HCT116 (cell line): ENCODE measurements at regions not wholly inside any gene's neighbourhood (a gene's known extent, or its start where the extent isn't known, plus 50 kb on each side); places are given as distances from the start of the nearest gene placed in this dataset.
"Not testable (repeated sequence)": the region's sequence is repeated elsewhere in the genome, so short reads cannot be mapped to it uniquely, and the experiment has no call there.

ENCODE experiments used
- ATAC-seq: fragments of 200-7000 bp; cut with Tn5 transposase; 2 replicates; pipeline ENCODE4 v1.9.1; 2020; ENCODE audit warnings: mild to moderate bottlenecking, moderate library complexity
- BruUV-seq: library from RNA; stranded (reverse); fragments of 400-500 nt; replicated peaks from 2 replicates; lab custom pipeline; 2021; lab: Mats Ljungman, UMichigan
- CTCF ChIA-PET: fragments of 300-600 bp; sonication (Branson Sonifier 250); formaldehyde crosslinking; loops from one replicate; lab custom pipeline; 2021; ENCODE audit warnings: antibody characterized with exemption; lab: Charles Lee
- POLR2A ChIA-PET: fragments of 300-600, 350-600 bp; sonication (Branson Sonifier 250); formaldehyde crosslinking; loops from one replicate; lab custom pipeline; 2021; ENCODE audit warnings: antibody characterized with exemption; lab: Charles Lee
- RAD21 ChIA-PET, 2 experiments: fragments of 300-600 bp; sonication (Branson Sonifier 250); formaldehyde crosslinking; loops; one replicate each; lab custom pipeline; 2023; ENCODE audit warnings: low total read pairs in 2 of 2; ENCODE audit not compliant: uncharacterized antibody in 2 of 2, unreplicated experiment in 2 of 2, low non-redundant PET in 1 of 2; lab: Charles Lee
- DNase-seq: peaks from one replicate; pipeline ENCODE4 v3.0.0-alpha.2; 2010; ENCODE audit warnings: low read depth, low spot score
- H2AFZ ChIP-seq: fragments of 200-600 bp; shearing (Covaris generic), sonication (generic); 2 replicates; pipeline ENCODE4 v1.6.1; 2017; ENCODE audit warnings: low read depth, mixed run types, mixed read lengths, antibody characterized with exemption, low read length; ENCODE audit not compliant: poor library complexity, severe bottlenecking
- H3K27ac ChIP-seq: 2 replicates; pipeline ENCODE4 v1.5.1; 2012; ENCODE audit warnings: low read depth, low read length
- H3K27me3 ChIP-seq: fragments of 200-600 bp; sonication (generic); 2 replicates; pipeline ENCODE4 v1.6.1; 2016; ENCODE audit warnings: mixed run types, low read length, mixed read lengths; ENCODE audit not compliant: insufficient read depth
- H3K36me3 ChIP-seq, 2 experiments: fragments of 200-500 bp in 1 of 2; fragments of 200-600 bp in 1 of 2; sonication (Bioruptor generic) in 1 of 2; sonication (generic) in 1 of 2; 2 replicates each; pipeline versions ENCODE4 v1.5.1 to v1.6.1; 2014 to 2016; ENCODE audit warnings: low read length in 2 of 2, inconsistent platforms in 1 of 2, mixed read lengths in 1 of 2, mixed run types in 1 of 2; ENCODE audit not compliant: insufficient read depth in 2 of 2, control insufficient read depth in 1 of 2
- H3K4me1 ChIP-seq, 2 experiments: fragments of 200-600 bp in 1 of 2; sonication (generic) in 1 of 2; 2 replicates each; pipeline versions ENCODE4 v1.5.1 to v1.6.1; 2012 to 2017; ENCODE audit warnings: low read length in 2 of 2, inconsistent platforms in 1 of 2, mild to moderate bottlenecking in 1 of 2, mixed read lengths in 1 of 2, mixed run types in 1 of 2, moderate library complexity in 1 of 2; ENCODE audit not compliant: insufficient read depth in 2 of 2, control insufficient read depth in 1 of 2
- H3K4me2 ChIP-seq: fragments of 200-600 bp; sonication (generic); 2 replicates; pipeline ENCODE4 v1.6.1; 2017; ENCODE audit warnings: mixed run types, low read length, mixed read lengths
- H3K4me3 ChIP-seq, 2 experiments: fragments of 200-600 bp in 1 of 2; sonication (generic) in 1 of 2; replicated peaks in 1 of 2; 2 replicates each; pipeline ENCODE4 v1.5.1; 2011 to 2016; ENCODE audit warnings: low read length in 2 of 2, control low read depth in 1 of 2, low read depth in 1 of 2, mild to moderate bottlenecking in 1 of 2, mixed read lengths in 1 of 2, mixed run types in 1 of 2
- H3K79me2 ChIP-seq: fragments of 200-600 bp; sonication (generic); 2 replicates; pipeline ENCODE4 v1.6.1; 2017; ENCODE audit warnings: mild to moderate bottlenecking, mixed run types, low read length, moderate library complexity, mixed read lengths; ENCODE audit not compliant: insufficient read depth
- H3K9ac ChIP-seq: fragments of 200-600 bp; sonication (generic); 2 replicates; pipeline ENCODE4 v1.6.1; 2016; ENCODE audit warnings: low read length, mixed read lengths
- H3K9me2 ChIP-seq: fragments of 200-600 bp; sonication (generic), shearing (Covaris generic); 2 replicates; pipeline ENCODE4 v1.6.1; 2017; ENCODE audit warnings: mixed run types, mild to moderate bottlenecking, moderate library complexity; ENCODE audit not compliant: insufficient read depth
- H3K9me3 ChIP-seq, 2 experiments: fragments of 200-500 bp in 1 of 2; fragments of 200-600 bp in 1 of 2; sonication (Bioruptor generic) in 1 of 2; sonication (generic) in 1 of 2; 2 replicates each; pipeline ENCODE4 v1.6.1; 2014 to 2017; ENCODE audit warnings: low read length in 2 of 2, mixed read lengths in 2 of 2, inconsistent platforms in 1 of 2, low read depth in 1 of 2, mild to moderate bottlenecking in 1 of 2, mixed run types in 1 of 2, moderate library complexity in 1 of 2; ENCODE audit not compliant: control insufficient read depth in 1 of 2, insufficient read depth in 1 of 2
- H4K20me1 ChIP-seq: fragments of 200-600 bp; sonication (generic), shearing (Covaris generic); 2 replicates; pipeline ENCODE4 v1.6.1; 2017; ENCODE audit warnings: mixed run types, mild to moderate bottlenecking, moderate library complexity; ENCODE audit not compliant: insufficient read depth
- intact Hi-C: fragments of 100-400 bp; cut with micrococcal nuclease; formaldehyde crosslinking; loops from 2 replicates; pipeline ENCODE4 v1.10.0; 2022

DNA sequence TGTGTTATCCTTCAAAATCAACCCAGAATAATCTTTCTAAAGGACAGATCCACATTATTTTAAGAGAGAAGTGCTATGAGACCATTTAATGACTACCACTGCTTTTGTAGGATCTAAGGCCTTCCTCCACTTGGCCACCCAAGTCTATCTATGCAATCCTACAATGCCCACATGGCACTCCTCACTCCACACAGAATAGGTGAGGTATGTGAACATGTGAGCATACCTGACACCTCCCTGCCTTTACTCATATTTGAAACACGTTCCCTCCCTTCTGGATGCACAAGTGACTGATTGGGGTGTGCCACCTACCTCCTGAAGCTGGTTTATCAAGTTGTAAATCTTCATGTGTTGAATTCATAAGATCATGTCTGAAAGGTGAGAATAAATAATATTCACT is 147.5 kb upstream of the KCTD7 start:
- H3K36me3 ChIP-seq, H3K79me2 ChIP-seq, intact Hi-C loops, H3K4me3 ChIP-seq, DNase-seq, H3K9me3 ChIP-seq, H3K9ac ChIP-seq, POLR2A ChIA-PET, H4K20me1 ChIP-seq, RAD21 ChIA-PET, H3K27ac ChIP-seq, CTCF ChIA-PET, H3K4me1 ChIP-seq, H3K9me2 ChIP-seq, H2AFZ ChIP-seq, H3K27me3 ChIP-seq, ATAC-seq, H3K4me2 ChIP-seq, BruUV-seq: not testable (repeated sequence)

DNA sequence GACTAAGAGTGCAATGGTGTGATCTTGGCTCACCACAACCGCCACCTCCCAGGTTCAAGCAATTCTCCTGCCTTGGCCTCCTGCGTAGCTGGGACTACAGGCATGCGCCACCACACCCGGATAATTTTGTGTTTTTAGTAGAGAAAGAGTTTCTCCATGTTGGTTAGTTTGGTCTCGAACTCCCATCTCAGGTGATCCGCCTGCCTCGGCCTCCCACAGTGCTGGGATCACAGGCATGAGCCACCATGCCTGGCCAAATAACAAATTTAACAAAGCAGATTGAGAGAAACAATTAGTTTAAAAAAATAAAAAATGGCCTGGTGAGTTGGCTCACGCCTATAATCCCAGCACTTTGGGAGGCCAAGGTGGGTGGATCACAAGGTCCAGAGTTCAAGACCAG is 139.6 kb upstream of the KCTD7 start:
- POLR2A ChIA-PET, BruUV-seq, H3K27ac ChIP-seq, H3K9ac ChIP-seq, H3K9me3 ChIP-seq, H3K79me2 ChIP-seq, ATAC-seq, intact Hi-C loops, H4K20me1 ChIP-seq, H3K4me2 ChIP-seq, H3K36me3 ChIP-seq, DNase-seq, H3K4me3 ChIP-seq, H3K4me1 ChIP-seq, RAD21 ChIA-PET, H3K9me2 ChIP-seq, H2AFZ ChIP-seq, H3K27me3 ChIP-seq, CTCF ChIA-PET: not testable (repeated sequence)

DNA sequence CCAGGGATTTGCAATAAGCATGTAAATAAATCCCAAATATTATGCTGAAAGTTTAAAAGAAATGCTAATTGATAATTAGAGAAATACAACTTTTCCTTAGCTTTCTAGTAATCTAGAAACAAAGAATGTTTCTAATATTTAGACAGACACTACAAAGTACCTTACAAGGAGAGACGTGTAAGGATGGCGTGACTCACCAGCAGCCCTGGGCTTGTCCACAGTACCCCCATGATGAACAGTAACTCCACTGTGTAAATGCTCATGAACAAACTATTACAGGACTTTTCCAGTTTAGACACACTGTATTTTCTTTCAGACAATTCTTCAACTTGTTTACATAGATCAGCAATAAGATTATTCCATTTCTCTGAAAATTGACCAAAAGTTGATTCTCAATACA is 138.9 kb upstream of the KCTD7 start:
- H4K20me1 ChIP-seq, H3K9me3 ChIP-seq, H3K9me2 ChIP-seq, H3K79me2 ChIP-seq, H3K36me3 ChIP-seq, H3K4me1 ChIP-seq, H3K4me3 ChIP-seq, H2AFZ ChIP-seq, POLR2A ChIA-PET, RAD21 ChIA-PET, DNase-seq, H3K9ac ChIP-seq, H3K27ac ChIP-seq, H3K27me3 ChIP-seq, ATAC-seq, BruUV-seq, H3K4me2 ChIP-seq, CTCF ChIA-PET: not testable (repeated sequence)
- intact Hi-C loops, result loop anchor here (10.0 kb wide), 1 partner anchor 345 kb away; no protein-coding TSS in a partner anchor

DNA sequence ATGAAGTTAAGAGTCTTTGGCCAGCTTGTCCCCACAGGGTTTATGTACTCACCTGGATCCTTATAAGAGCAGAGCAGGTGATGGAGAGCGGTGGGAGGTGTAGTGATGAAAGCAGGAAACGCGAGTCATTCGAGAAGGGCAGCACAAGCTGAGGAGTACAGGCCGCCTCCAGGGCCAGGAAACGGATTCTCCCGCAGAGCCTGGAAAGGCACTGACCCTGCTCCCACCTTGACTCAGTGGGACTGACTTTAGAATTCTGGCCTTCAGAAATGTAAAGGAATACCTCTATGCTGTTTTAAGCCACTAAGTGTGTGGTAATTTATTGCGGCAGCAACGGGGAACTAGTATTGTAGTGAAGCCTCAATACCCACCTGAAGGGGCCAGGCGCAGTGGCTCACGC is 137.7 kb upstream of the KCTD7 start:
- H3K36me3 ChIP-seq, H3K9me2 ChIP-seq, H4K20me1 ChIP-seq, H3K4me2 ChIP-seq, H3K9ac ChIP-seq, BruUV-seq, H3K27me3 ChIP-seq, RAD21 ChIA-PET, H3K79me2 ChIP-seq, POLR2A ChIA-PET, H3K27ac ChIP-seq, ATAC-seq, H2AFZ ChIP-seq, H3K4me3 ChIP-seq, H3K4me1 ChIP-seq, CTCF ChIA-PET, H3K9me3 ChIP-seq, DNase-seq: not testable (repeated sequence)
- intact Hi-C loops, result loop anchor here (10.0 kb wide), 1 partner anchor 346 kb away; no protein-coding TSS in a partner anchor
